ENCODE measurements at regions not wholly inside any gene's neighbourhood (a gene's known extent, or its start where the extent isn't known, plus 50 kb on each side); places are given as distances from the start of the nearest gene placed in this dataset.

DNA sequence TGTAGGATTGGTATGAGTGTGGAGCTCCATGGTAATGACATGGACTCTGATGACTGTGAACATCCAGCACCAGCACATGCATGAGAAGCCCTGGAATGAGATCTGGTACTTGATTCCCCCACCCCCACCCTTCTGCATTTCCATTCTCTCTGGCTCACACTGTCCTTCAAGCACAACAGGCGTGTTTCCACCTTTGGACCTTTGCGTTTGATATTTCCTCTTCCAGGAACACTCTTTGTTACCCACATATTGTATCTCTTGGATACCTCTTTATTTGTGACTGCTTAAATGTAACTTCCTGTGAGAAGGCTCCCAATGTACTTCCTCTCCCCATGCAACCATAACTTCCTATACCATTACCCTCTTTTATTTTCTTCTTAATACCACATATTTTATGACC lies 263.8 kb downstream of the HNMT start:
- TF ChIP-seq POLR2A (IDR thresholded peaks at IDR 0.05; ENCODE audit: low read depth, low read length) (no peak), MYC (IDR thresholded peaks at IDR 0.05; ENCODE audit: low read depth, low read length) (no peak), JUN (IDR thresholded peaks at IDR 0.05; ENCODE audit: borderline replicate concordance, insufficient read depth, insufficient read length, low read depth) (no peak), EZH2 (IDR thresholded peaks at IDR 0.05; ENCODE audit: borderline replicate concordance, low read depth, low read length, severe bottlenecking) (no peak), POLR2AphosphoS5 (IDR thresholded peaks at IDR 0.05; ENCODE audit: insufficient read depth, low read depth, low read length) (no peak)
- TF ChIP-seq, protein P1, sequence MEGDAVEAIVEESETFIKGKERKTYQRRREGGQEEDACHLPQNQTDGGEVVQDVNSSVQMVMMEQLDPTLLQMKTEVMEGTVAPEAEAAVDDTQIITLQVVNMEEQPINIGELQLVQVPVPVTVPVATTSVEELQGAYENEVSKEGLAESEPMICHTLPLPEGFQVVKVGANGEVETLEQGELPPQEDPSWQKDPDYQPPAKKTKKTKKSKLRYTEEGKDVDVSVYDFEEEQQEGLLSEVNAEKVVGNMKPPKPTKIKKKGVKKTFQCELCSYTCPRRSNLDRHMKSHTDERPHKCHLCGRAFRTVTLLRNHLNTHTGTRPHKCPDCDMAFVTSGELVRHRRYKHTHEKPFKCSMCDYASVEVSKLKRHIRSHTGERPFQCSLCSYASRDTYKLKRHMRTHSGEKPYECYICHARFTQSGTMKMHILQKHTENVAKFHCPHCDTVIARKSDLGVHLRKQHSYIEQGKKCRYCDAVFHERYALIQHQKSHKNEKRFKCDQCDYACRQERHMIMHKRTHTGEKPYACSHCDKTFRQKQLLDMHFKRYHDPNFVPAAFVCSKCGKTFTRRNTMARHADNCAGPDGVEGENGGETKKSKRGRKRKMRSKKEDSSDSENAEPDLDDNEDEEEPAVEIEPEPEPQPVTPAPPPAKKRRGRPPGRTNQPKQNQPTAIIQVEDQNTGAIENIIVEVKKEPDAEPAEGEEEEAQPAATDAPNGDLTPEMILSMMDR (IDR thresholded peaks at IDR 0.05; ENCODE audit: extremely low read depth in 1 of 2, insufficient read depth in 1 of 2, low read depth in 1 of 2, low read length in 2 of 2): no peak

All from endothelial cell of umbilical vein (primary cell).